H1 (cell line): ENCODE measurements at regions not wholly inside any gene's neighbourhood (a gene's known extent, or its start where the extent isn't known, plus 50 kb on each side); places are given as distances from the start of the nearest gene placed in this dataset.

Experiments used
- CTCF ChIA-PET: fragments of 300-600 bp; sonication (Branson Sonifier 250); formaldehyde crosslinking; loops from one replicate; lab custom pipeline; 2021; ENCODE audit not compliant: partially characterized antibody; lab: Charles Lee
- POLR2A ChIA-PET: fragments of 300-600 bp; sonication (Branson Sonifier 250); formaldehyde crosslinking; loops from one replicate; lab custom pipeline; 2021; ENCODE audit warnings: inconsistent platforms; ENCODE audit not compliant: partially characterized antibody; lab: Charles Lee
- DNase-seq, 2 experiments: peaks; one replicate each; pipeline versions ENCODE4 v3.0.0 to v3.0.0-alpha.2; 2010 to 2022; ENCODE audit warnings: low spot score in 2 of 2, low read depth in 1 of 2, mixed read lengths in 1 of 2
- FAIRE-seq: peaks from 2 replicates; lab custom pipeline; 2011; peaks lifted over from hg19 to GRCh38; lab: Jason Lieb, UNC
- H2AFZ ChIP-seq: 2 replicates; pipeline ENCODE4 v1.8.1; 2012; ENCODE audit warnings: low read length, inconsistent platforms
- H2AK5ac ChIP-seq: 2 replicates; pipeline ENCODE4 v1.6.1; 2013; ENCODE audit warnings: low read depth, low read length
- H2BK120ac ChIP-seq: replicated peaks from 2 replicates; pipeline ENCODE3; 2013; ENCODE audit warnings: low read depth, low read length, inconsistent platforms
- H2BK12ac ChIP-seq: 2 replicates; pipeline ENCODE4 v1.6.1; 2013; ENCODE audit warnings: low read depth, low read length
- H2BK15ac ChIP-seq: 2 replicates; pipeline ENCODE4 v1.6.1; 2013; ENCODE audit warnings: low read length
- H2BK20ac ChIP-seq: 2 replicates; pipeline ENCODE4 v1.6.1; 2013; ENCODE audit warnings: low read length
- H2BK5ac ChIP-seq: 2 replicates; pipeline ENCODE4 v1.6.1; 2013; ENCODE audit warnings: low read depth, low read length
- H3K14ac ChIP-seq: 2 replicates; pipeline ENCODE4 v1.6.1; 2013; ENCODE audit warnings: inconsistent platforms; ENCODE audit not compliant: insufficient read length
- H3K18ac ChIP-seq: 2 replicates; pipeline ENCODE4 v1.6.1; 2013; ENCODE audit warnings: low read length; ENCODE audit errors: extremely low read depth
- H3K23ac ChIP-seq: 2 replicates; pipeline ENCODE4 v1.6.1; 2013; ENCODE audit warnings: inconsistent platforms; ENCODE audit not compliant: insufficient read length
- H3K23me2 ChIP-seq: 2 replicates; pipeline ENCODE4 v1.6.1; 2013; ENCODE audit warnings: low read depth, low read length
- H3K27ac ChIP-seq: 2 replicates; pipeline ENCODE4 v1.6.1; 2011; ENCODE audit warnings: low read depth, low read length, inconsistent platforms
- H3K27me3 ChIP-seq, 4 experiments: replicated peaks in 1 of 4; 1 replicate in 1 of 4; 2 replicates in 3 of 4; pipeline versions ENCODE4 v1.6.1 to v1.8.1; 2011 to 2013; ENCODE audit warnings: low read length in 3 of 4, mild to moderate bottlenecking in 3 of 4, inconsistent platforms in 2 of 4, mixed read lengths in 2 of 4, moderate library complexity in 1 of 4; ENCODE audit not compliant: control insufficient read depth in 3 of 4, insufficient read depth in 3 of 4; ENCODE audit errors: extremely low read depth in 1 of 4
- H3K36me3 ChIP-seq, 4 experiments: 2 replicates each; pipeline versions ENCODE4 v1.6.1 to v1.8.1; 2011 to 2013; ENCODE audit warnings: mild to moderate bottlenecking in 4 of 4, low read length in 3 of 4, moderate library complexity in 2 of 4, control low read depth in 1 of 4, inconsistent platforms in 1 of 4; ENCODE audit not compliant: insufficient read depth in 4 of 4, control insufficient read depth in 2 of 4
- H3K4ac ChIP-seq: replicated peaks from 2 replicates; pipeline ENCODE3; 2013; ENCODE audit warnings: low read length, low read depth, mixed read lengths, inconsistent platforms; ENCODE audit not compliant: insufficient read length
- H3K4me1 ChIP-seq, 4 experiments: replicated peaks in 1 of 4; 1 replicate in 1 of 4; 2 replicates in 3 of 4; pipeline versions ENCODE4 v1.6.1 to v1.8.1; 2011 to 2013; ENCODE audit warnings: low read length in 3 of 4, inconsistent platforms in 2 of 4, mixed read lengths in 1 of 4; ENCODE audit not compliant: insufficient read depth in 4 of 4, control insufficient read depth in 3 of 4
- H3K4me2 ChIP-seq, 2 experiments: 2 replicates each; pipeline versions ENCODE4 v1.6.1 to v1.8.1; 2011 to 2013; ENCODE audit warnings: low read depth in 2 of 2, low read length in 2 of 2, control low read depth in 1 of 2, inconsistent platforms in 1 of 2, mild to moderate bottlenecking in 1 of 2; ENCODE audit not compliant: insufficient read depth in 1 of 2
- H3K4me3 ChIP-seq, 4 experiments: fragments of 200-600, 300-600 bp in 1 of 4; sonication (generic), shearing (Covaris generic), sonication (Bioruptor Twin) in 1 of 4; 2 replicates each; pipeline versions ENCODE4 v1.5.1 to v1.8.1; 2011 to 2016; ENCODE audit warnings: low read length in 4 of 4, low read depth in 3 of 4, control low read depth in 2 of 4, inconsistent platforms in 2 of 4, mild to moderate bottlenecking in 2 of 4, mixed read lengths in 1 of 4, moderate library complexity in 1 of 4; ENCODE audit not compliant: insufficient read depth in 2 of 4; ENCODE audit errors: extremely low read depth in 1 of 4
- H3K56ac ChIP-seq: replicated peaks from 2 replicates; pipeline ENCODE3; 2013; ENCODE audit warnings: low read depth, mild to moderate bottlenecking, mixed read lengths, low read length, inconsistent platforms; ENCODE audit not compliant: insufficient read length
- H3K79me1 ChIP-seq: 2 replicates; pipeline ENCODE4 v1.6.1; 2013; ENCODE audit warnings: low read depth, low read length, control low read depth
- H3K79me2 ChIP-seq, 2 experiments: 2 replicates each; pipeline versions ENCODE4 v1.6.1 to v1.8.1; 2012 to 2013; ENCODE audit warnings: low read length in 2 of 2, mild to moderate bottlenecking in 2 of 2, inconsistent platforms in 1 of 2; ENCODE audit not compliant: insufficient read depth in 2 of 2, control insufficient read depth in 1 of 2
- H3K9ac ChIP-seq, 4 experiments: replicated peaks in 1 of 4; 1 replicate in 1 of 4; 2 replicates in 3 of 4; pipeline versions ENCODE4 v1.6.1 to v1.8.1; 2011 to 2013; ENCODE audit warnings: low read depth in 3 of 4, low read length in 3 of 4, control low read depth in 2 of 4, mild to moderate bottlenecking in 2 of 4, moderate library complexity in 2 of 4, inconsistent platforms in 1 of 4; ENCODE audit errors: extremely low read depth in 1 of 4
- H3K9me3 ChIP-seq, 2 experiments: 2 replicates each; pipeline versions ENCODE4 v1.6.1 to v1.8.1; 2012 to 2013; ENCODE audit warnings: mild to moderate bottlenecking in 2 of 2, moderate library complexity in 2 of 2, control low read depth in 1 of 2, inconsistent platforms in 1 of 2, low read depth in 1 of 2, low read length in 1 of 2, mixed read lengths in 1 of 2; ENCODE audit not compliant: insufficient read depth in 2 of 2
- H4K20me1 ChIP-seq, 2 experiments: replicated peaks in 1 of 2; 2 replicates each; pipeline versions ENCODE3 to v1.8.1; 2011 to 2013; ENCODE audit warnings: inconsistent platforms in 2 of 2, low read length in 2 of 2, mild to moderate bottlenecking in 1 of 2; ENCODE audit not compliant: insufficient read depth in 2 of 2, control insufficient read depth in 1 of 2
- H4K5ac ChIP-seq: 2 replicates; pipeline ENCODE4 v1.6.1; 2013; ENCODE audit warnings: low read length, low read depth, mixed read lengths, inconsistent platforms; ENCODE audit not compliant: insufficient read length
- H4K8ac ChIP-seq: 2 replicates; pipeline ENCODE4 v1.8.0; 2013; ENCODE audit warnings: mild to moderate bottlenecking, moderate library complexity, low read length, inconsistent platforms; ENCODE audit not compliant: insufficient read depth; ENCODE audit errors: extremely low read depth
- H4K91ac ChIP-seq: replicated peaks from 2 replicates; pipeline ENCODE3; 2013; ENCODE audit warnings: low read length, mixed read lengths, inconsistent platforms; ENCODE audit not compliant: insufficient read length
- BRCA1 ChIP-seq: IDR thresholded peaks from 2 replicates; pipeline ENCODE4 v1.6.1; 2012; ENCODE audit warnings: low read depth, low read length, improper control_type of control experiment
- CHD1 ChIP-seq: IDR thresholded peaks from 2 replicates; pipeline ENCODE4 v1.6.1; 2012; ENCODE audit warnings: low read depth, low read length, improper control_type of control experiment
- JUN ChIP-seq: IDR thresholded peaks from 2 replicates; pipeline ENCODE4 v1.6.1; 2011; ENCODE audit warnings: low read depth, mild to moderate bottlenecking, improper control_type of control experiment, low read length
- POLR2A ChIP-seq, 2 experiments: IDR thresholded peaks; 1 replicate in 1 of 2; 2 replicates in 1 of 2; pipeline ENCODE4 v1.6.1; 2011; ENCODE audit warnings: low read depth in 2 of 2, low read length in 2 of 2, mild to moderate bottlenecking in 2 of 2; ENCODE audit errors: control extremely low read depth in 1 of 2

- Histone ChIP-seq H4K5ac (no peak overlapping the region), H3K9me3 (no peaks in the 10 kb centered on the region; a peak in 1 of 4 replicates), H4K8ac (no peak overlapping the region), H3K4me1 (no peaks in the 10 kb centered on the region), H3K56ac (no peak overlapping the region), H2BK120ac (no peak overlapping the region), H3K23me2 (no peaks in the 10 kb centered on the region), H2BK5ac (no peak overlapping the region), H2BK15ac (no peak overlapping the region), H3K4me3 (no peak overlapping the region), H3K14ac (no peak overlapping the region), H3K79me2 (no peaks in the 10 kb centered on the region), H3K27me3 (no peaks in the 10 kb centered on the region), H2AFZ (no peak overlapping the region), H3K27ac (no peak overlapping the region), H3K18ac (no peak overlapping the region), H3K4me2 (no peak overlapping the region), H2AK5ac (no peak overlapping the region), H2BK12ac (no peak overlapping the region), H3K79me1 (no peaks in the 10 kb centered on the region), H3K23ac (no peak overlapping the region), H3K36me3 (no peaks in the 10 kb centered on the region), H4K20me1 (no peaks in the 10 kb centered on the region), H3K4ac (no peak overlapping the region), H2BK20ac (no peak overlapping the region), H3K9ac (no peak overlapping the region), H4K91ac (no peak overlapping the region)
- CTCF ChIA-PET = interaction anchor here (0.8 to 1.4 kb wide), 2 partner anchors 159 to 422 kb away, joined by 4 to 6 read pairs; no protein-coding TSS in a partner anchor
- POLR2A ChIA-PET = no interaction called here
- DNase-seq (no peak), FAIRE-seq (no peak)
- TF ChIP-seq JUN = no peak
- no peak for TF ChIP-seq POLR2A (IDR thresholded peaks at IDR 0.05; ENCODE audit: control extremely low read depth in 1 of 2, low read depth in 2 of 2, low read length in 2 of 2)
- no peak for TF ChIP-seq BRCA1
- TF ChIP-seq CHD1 = no peak
Observed at GRCh38 chr7:13108061-13108460, 420.6 kb downstream of the ARL4A start.
